Panc1 (cell line): ENCODE measurements at regions not wholly inside any gene's neighbourhood (a gene's known extent, or its start where the extent isn't known, plus 50 kb on each side); places are given as distances from the start of the nearest gene placed in this dataset.

ENCODE experiments used
- ATAC-seq: fragments of 200-7000 bp; cut with Tn5 transposase; 2 replicates; pipeline ENCODE4 v1.9.1; 2020; ENCODE audit warnings: mild to moderate bottlenecking, moderate library complexity
- BruUV-seq: library from RNA; stranded (reverse); fragments of 400-500 nt; replicated peaks from 2 replicates; lab custom pipeline; 2021; lab: Mats Ljungman, UMichigan
- CTCF ChIA-PET: fragments of 300-600 bp; sonication (Branson Sonifier 250); formaldehyde crosslinking; loops from one replicate; lab custom pipeline; 2022; ENCODE audit warnings: antibody characterized with exemption; lab: Charles Lee
- POLR2A ChIA-PET: fragments of 300-600 bp; sonication (Branson Sonifier 250); formaldehyde crosslinking; loops from one replicate; lab custom pipeline; 2022; ENCODE audit warnings: antibody characterized with exemption; lab: Charles Lee
- DNase-seq: peaks from one replicate; pipeline ENCODE4 v3.0.0-alpha.2; 2010; ENCODE audit warnings: low read depth, low spot score
- H3K27ac ChIP-seq: 2 replicates; pipeline ENCODE4 v1.5.1; 2011; ENCODE audit warnings: mild to moderate bottlenecking, low read length, inconsistent platforms
- H3K27me3 ChIP-seq: fragments of 200-500 bp; sonication (Bioruptor generic); 2 replicates; pipeline ENCODE4 v1.6.0; 2014; ENCODE audit warnings: low read length, inconsistent platforms; ENCODE audit not compliant: control insufficient read depth, insufficient read depth
- H3K36me3 ChIP-seq: fragments of 200-500 bp; sonication (Bioruptor generic); 2 replicates; pipeline ENCODE4 v1.5.1; 2014; ENCODE audit warnings: inconsistent platforms, mild to moderate bottlenecking, low read length, moderate library complexity; ENCODE audit not compliant: control insufficient read depth, insufficient read depth
- H3K4me1 ChIP-seq: 2 replicates; pipeline ENCODE4 v1.5.1; 2011; ENCODE audit warnings: inconsistent platforms, mild to moderate bottlenecking, low read length, moderate library complexity; ENCODE audit not compliant: control insufficient read depth, insufficient read depth
- H3K4me3 ChIP-seq, 2 experiments: 2 replicates each; pipeline ENCODE4 v1.5.1; 2011 to 2012; ENCODE audit warnings: low read depth in 2 of 2, low read length in 2 of 2, mild to moderate bottlenecking in 2 of 2, inconsistent platforms in 1 of 2, moderate library complexity in 1 of 2
- H3K9me3 ChIP-seq: fragments of 200-500 bp; sonication (Bioruptor generic); 2 replicates; pipeline ENCODE4 v1.5.1; 2014; ENCODE audit warnings: low read depth, mild to moderate bottlenecking, inconsistent platforms, low read length, moderate library complexity; ENCODE audit not compliant: control insufficient read depth, insufficient read depth
- POLR2AphosphoS5 ChIP-seq: IDR thresholded peaks from 2 replicates; pipeline ENCODE4 v1.6.1; 2012; ENCODE audit warnings: mild to moderate bottlenecking, low read depth, low read length, moderate library complexity
- SIN3A ChIP-seq: IDR thresholded peaks from 2 replicates; pipeline ENCODE4 v1.6.1; 2012; ENCODE audit warnings: low read depth, mild to moderate bottlenecking, low read length, moderate library complexity, borderline replicate concordance; ENCODE audit not compliant: insufficient read depth
- TCF7L2 ChIP-seq: IDR thresholded peaks from 2 replicates; pipeline ENCODE4 v1.6.1; 2011; ENCODE audit warnings: mild to moderate bottlenecking, low read depth, low read length, inconsistent platforms
- in situ Hi-C: cut with HindIII; loops from 2 replicates; pipeline ENCODE4 v1.10.0; 2016; ENCODE audit warnings: low sequenced_read_pairs, low pct_unique_long_range_greater_than_20kb
- intact Hi-C: fragments of 100-400 bp; cut with micrococcal nuclease; formaldehyde crosslinking; loops from one replicate; pipeline ENCODE4 v1.10.0; 2022; ENCODE audit not compliant: unreplicated experiment
- TF ChIP-seq, protein P1 (sequence below): fragments of 450-650 bp; IDR thresholded peaks from 2 replicates; pipeline ENCODE4 v1.5.1; 2017; ENCODE audit warnings: mild to moderate bottlenecking
- TF ChIP-seq, protein P2 (sequence below), 2 experiments: IDR thresholded peaks; 2 replicates each; pipeline ENCODE4 v1.6.1; 2011 to 2012; ENCODE audit warnings: low read depth in 2 of 2, control low read depth in 1 of 2, low read length in 1 of 2, mild to moderate bottlenecking in 1 of 2, moderate library complexity in 1 of 2; ENCODE audit not compliant: insufficient read depth in 1 of 2

DNA sequence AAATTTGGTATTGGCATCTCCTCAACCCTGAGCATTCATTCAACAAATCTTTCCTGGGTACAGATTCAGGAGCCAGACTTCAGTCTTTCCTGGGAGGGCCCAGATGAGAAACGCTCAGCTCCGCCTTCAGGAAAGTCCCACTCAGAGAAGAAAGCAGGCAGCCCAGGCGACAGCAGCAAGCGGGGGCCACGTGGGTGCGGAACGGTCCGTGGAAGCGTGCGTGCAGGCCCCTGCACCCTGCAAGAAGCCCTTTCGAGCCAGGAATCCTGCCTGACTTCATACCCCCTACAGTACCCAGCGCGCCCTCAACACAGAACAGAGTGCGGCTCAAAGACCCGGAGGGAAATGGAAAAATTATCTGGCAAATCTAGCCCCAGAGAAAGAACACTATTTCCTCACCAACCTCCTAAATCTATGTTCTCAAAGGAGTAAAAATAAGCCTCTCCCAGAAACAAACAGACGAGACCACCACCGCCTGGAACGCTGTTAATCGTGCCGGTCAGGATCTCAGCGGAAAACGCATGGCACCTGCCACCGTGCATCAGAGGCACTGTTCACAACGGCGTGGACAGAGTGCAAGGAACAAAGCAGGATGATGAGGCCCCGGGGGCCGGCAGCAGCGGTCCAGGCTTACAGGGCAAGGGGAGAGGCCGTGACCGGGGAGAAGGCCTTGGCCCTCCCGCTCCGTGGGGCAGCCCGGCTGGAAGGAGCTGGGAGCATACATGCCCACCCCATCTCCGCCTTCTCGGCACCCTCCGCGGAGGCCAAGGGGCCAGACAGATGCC lies 318.3 kb downstream of the EIPR1 start:
- Histone ChIP-seq H3K27ac (no peak overlapping the region), H3K36me3 (no peaks in the 10 kb centered on the region), H3K9me3 (no peaks in the 10 kb centered on the region), H3K27me3 (peaks cover 3% of the 10 kb centered on the region; the same call in 1 of the 2 replicates), H3K4me3 (no peak overlapping the region), H3K4me1 (no peaks in the 10 kb centered on the region)
- ChIA-PET POLR2A (no interaction called here), CTCF (no interaction called here)
- DNase-seq = no peak
- ATAC-seq = 0 out of 2 replicates have a peak, but pooled peaks have one; percentile 21
- in situ Hi-C loops = no loop called here
- intact Hi-C loops = no loop called here
- no TSS peak for BruUV-seq
- TF ChIP-seq, protein P1, sequence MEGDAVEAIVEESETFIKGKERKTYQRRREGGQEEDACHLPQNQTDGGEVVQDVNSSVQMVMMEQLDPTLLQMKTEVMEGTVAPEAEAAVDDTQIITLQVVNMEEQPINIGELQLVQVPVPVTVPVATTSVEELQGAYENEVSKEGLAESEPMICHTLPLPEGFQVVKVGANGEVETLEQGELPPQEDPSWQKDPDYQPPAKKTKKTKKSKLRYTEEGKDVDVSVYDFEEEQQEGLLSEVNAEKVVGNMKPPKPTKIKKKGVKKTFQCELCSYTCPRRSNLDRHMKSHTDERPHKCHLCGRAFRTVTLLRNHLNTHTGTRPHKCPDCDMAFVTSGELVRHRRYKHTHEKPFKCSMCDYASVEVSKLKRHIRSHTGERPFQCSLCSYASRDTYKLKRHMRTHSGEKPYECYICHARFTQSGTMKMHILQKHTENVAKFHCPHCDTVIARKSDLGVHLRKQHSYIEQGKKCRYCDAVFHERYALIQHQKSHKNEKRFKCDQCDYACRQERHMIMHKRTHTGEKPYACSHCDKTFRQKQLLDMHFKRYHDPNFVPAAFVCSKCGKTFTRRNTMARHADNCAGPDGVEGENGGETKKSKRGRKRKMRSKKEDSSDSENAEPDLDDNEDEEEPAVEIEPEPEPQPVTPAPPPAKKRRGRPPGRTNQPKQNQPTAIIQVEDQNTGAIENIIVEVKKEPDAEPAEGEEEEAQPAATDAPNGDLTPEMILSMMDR = no peak
- TF ChIP-seq POLR2AphosphoS5 = no peak
- TF ChIP-seq, protein P2, sequence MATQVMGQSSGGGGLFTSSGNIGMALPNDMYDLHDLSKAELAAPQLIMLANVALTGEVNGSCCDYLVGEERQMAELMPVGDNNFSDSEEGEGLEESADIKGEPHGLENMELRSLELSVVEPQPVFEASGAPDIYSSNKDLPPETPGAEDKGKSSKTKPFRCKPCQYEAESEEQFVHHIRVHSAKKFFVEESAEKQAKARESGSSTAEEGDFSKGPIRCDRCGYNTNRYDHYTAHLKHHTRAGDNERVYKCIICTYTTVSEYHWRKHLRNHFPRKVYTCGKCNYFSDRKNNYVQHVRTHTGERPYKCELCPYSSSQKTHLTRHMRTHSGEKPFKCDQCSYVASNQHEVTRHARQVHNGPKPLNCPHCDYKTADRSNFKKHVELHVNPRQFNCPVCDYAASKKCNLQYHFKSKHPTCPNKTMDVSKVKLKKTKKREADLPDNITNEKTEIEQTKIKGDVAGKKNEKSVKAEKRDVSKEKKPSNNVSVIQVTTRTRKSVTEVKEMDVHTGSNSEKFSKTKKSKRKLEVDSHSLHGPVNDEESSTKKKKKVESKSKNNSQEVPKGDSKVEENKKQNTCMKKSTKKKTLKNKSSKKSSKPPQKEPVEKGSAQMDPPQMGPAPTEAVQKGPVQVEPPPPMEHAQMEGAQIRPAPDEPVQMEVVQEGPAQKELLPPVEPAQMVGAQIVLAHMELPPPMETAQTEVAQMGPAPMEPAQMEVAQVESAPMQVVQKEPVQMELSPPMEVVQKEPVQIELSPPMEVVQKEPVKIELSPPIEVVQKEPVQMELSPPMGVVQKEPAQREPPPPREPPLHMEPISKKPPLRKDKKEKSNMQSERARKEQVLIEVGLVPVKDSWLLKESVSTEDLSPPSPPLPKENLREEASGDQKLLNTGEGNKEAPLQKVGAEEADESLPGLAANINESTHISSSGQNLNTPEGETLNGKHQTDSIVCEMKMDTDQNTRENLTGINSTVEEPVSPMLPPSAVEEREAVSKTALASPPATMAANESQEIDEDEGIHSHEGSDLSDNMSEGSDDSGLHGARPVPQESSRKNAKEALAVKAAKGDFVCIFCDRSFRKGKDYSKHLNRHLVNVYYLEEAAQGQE (IDR thresholded peaks at IDR 0.05; ENCODE audit: insufficient read depth in 1 of 2, low read depth in 2 of 2, low read length in 1 of 2) = no peak
- no peak for TF ChIP-seq TCF7L2
- no peak for TF ChIP-seq SIN3A

DNA sequence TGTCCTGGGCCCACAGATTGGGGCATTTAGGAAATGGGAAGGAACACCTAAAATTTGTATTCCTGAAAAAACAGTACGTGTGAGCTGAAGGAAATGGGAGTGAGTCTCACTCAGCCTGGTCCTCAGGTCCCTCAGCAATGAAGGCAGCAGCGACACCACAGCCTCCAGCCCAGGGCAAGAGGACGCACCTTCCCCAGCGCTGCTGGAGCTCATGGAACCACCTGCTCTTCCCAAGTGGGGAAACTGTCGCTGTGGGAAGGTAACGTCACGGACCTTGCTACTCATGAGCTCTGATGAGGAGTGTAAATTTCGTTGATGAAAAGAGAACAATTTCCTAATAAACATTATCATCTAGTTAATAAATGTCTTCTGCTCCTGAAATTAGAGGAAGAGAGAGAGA lies 323.6 kb downstream of the EIPR1 start:
- ATAC-seq (no peak), DNase-seq (no peak)
- no peaks in the 10 kb centered on the region for H3K36me3 ChIP-seq
- BruUV-seq = no TSS peak
- intact Hi-C loops (no loop called here), in situ Hi-C loops (no loop called here)
- ChIA-PET CTCF (no interaction called here), POLR2A (no interaction called here)
- no peaks in the 10 kb centered on the region for H3K9me3 ChIP-seq
- H3K27ac ChIP-seq = no peak overlapping the region
- TF ChIP-seq POLR2AphosphoS5 (no peak), TCF7L2 (no peak), SIN3A (no peak)
- TF ChIP-seq, protein P1 = no peak
- TF ChIP-seq, protein P2 (IDR thresholded peaks at IDR 0.05; ENCODE audit: insufficient read depth in 1 of 2, low read depth in 2 of 2, low read length in 1 of 2) = no peak
- no peak overlapping the region for H3K4me3 ChIP-seq
- H3K4me1 ChIP-seq = no peaks in the 10 kb centered on the region
- peaks cover 3% of the 10 kb centered on the region; the same call in 1 of the 2 replicates for H3K27me3 ChIP-seq
